GM12891 (cell line): ENCODE measurements at regions not wholly inside any gene's neighbourhood (a gene's known extent, or its start where the extent isn't known, plus 50 kb on each side); places are given as distances from the start of the nearest gene placed in this dataset.

Experiments
- DNase-seq: peaks from one replicate; pipeline ENCODE4 v3.0.0; 2011; ENCODE audit warnings: low spot score; ENCODE audit not compliant: insufficient read length
- FAIRE-seq: peaks from 2 replicates; lab custom pipeline; 2011; peaks lifted over from hg19 to GRCh38; lab: Jason Lieb, UNC
- PAX5 ChIP-seq: IDR thresholded peaks from 2 replicates; pipeline ENCODE4 v1.6.1; 2011; ENCODE audit warnings: low read length, moderate library complexity, mild to moderate bottlenecking; ENCODE audit not compliant: insufficient read depth, severe bottlenecking
- POLR2A ChIP-seq: IDR thresholded peaks from 2 replicates; pipeline ENCODE4 v1.6.1; 2011; ENCODE audit warnings: low read depth, low read length, control low read depth
- POLR2AphosphoS5 ChIP-seq: IDR thresholded peaks from 2 replicates; pipeline ENCODE4 v1.6.1; 2011; ENCODE audit warnings: low read depth, low read length, control low read depth
- POU2F2 ChIP-seq: IDR thresholded peaks from 2 replicates; pipeline ENCODE4 v1.6.1; 2011; ENCODE audit warnings: low read depth, mild to moderate bottlenecking, control low read depth, low read length, moderate library complexity
- SPI1 ChIP-seq: IDR thresholded peaks from 2 replicates; pipeline ENCODE4 v1.6.1; 2011; ENCODE audit warnings: low read depth, low read length, control low read depth
- TAF1 ChIP-seq: IDR thresholded peaks from 2 replicates; pipeline ENCODE4 v1.6.1; 2011; ENCODE audit warnings: low read depth, low read length, control low read depth

GRCh38 chr7:11290863-11291262 is 317.2 kb downstream of the PHF14 start:
- FAIRE-seq (no peak), DNase-seq (no peak)
- TF ChIP-seq POU2F2 (no peak), PAX5 (no peak), POLR2AphosphoS5 (no peak), TAF1 (no peak), POLR2A (no peak), SPI1 (no peak)

GRCh38 chr7:11294218-11294617 is 320.5 kb downstream of the PHF14 start:
- FAIRE-seq = no peak

GRCh38 chr7:11294965-11295364 is 321.3 kb downstream of the PHF14 start:
- TF ChIP-seq POLR2AphosphoS5 = no peak
- no peak for TF ChIP-seq PAX5
- DNase-seq = no peak
- FAIRE-seq = no peak

More at GRCh38 chr7:11294218-11294617, 320.5 kb downstream of the PHF14 start:
- no peak for DNase-seq
- TF ChIP-seq SPI1 (no peak), TAF1 (no peak), POLR2AphosphoS5 (no peak), PAX5 (no peak), POU2F2 (no peak), POLR2A (no peak)

GRCh38 chr7:11297126-11297625 is 323.5 kb downstream of the PHF14 start:
- no peak for FAIRE-seq
- TF ChIP-seq POU2F2 (no peak), SPI1 (no peak), POLR2A (no peak), TAF1 (no peak), POLR2AphosphoS5 (no peak), PAX5 (no peak)

GRCh38 chr7:11297764-11298163 is 324.1 kb downstream of the PHF14 start:
- DNase-seq = no peak
- FAIRE-seq = no peak
- TF ChIP-seq PAX5 (no peak), TAF1 (no peak), POLR2AphosphoS5 (no peak), SPI1 (no peak), POLR2A (no peak), POU2F2 (no peak)

More at GRCh38 chr7:11297126-11297625, 323.5 kb downstream of the PHF14 start:
- no peak for DNase-seq

- no peak for TF ChIP-seq POU2F2
- TF ChIP-seq PAX5 = no peak
- no peak for TF ChIP-seq POLR2A
- TF ChIP-seq TAF1 = no peak
- TF ChIP-seq SPI1 = no peak
- TF ChIP-seq POLR2AphosphoS5 = no peak
- DNase-seq = no peak
- no peak for FAIRE-seq
Observed at GRCh38 chr7:11298220-11298619, 324.5 kb downstream of the PHF14 start.

- FAIRE-seq = no peak
- no peak for DNase-seq
- TF ChIP-seq POLR2AphosphoS5 = no peak
- no peak for TF ChIP-seq TAF1
- no peak for TF ChIP-seq POU2F2
- TF ChIP-seq SPI1 = no peak
Observed at GRCh38 chr7:11300241-11300640, 326.6 kb downstream of the PHF14 start.

- DNase-seq (no peak), FAIRE-seq (no peak)
- TF ChIP-seq POLR2A = no peak
- TF ChIP-seq POLR2AphosphoS5 = no peak
- TF ChIP-seq TAF1 = no peak
- no peak for TF ChIP-seq PAX5
- no peak for TF ChIP-seq SPI1
- TF ChIP-seq POU2F2 = no peak
Observed at GRCh38 chr7:11302121-11302520, 328.4 kb downstream of the PHF14 start.

GRCh38 chr7:11313801-11314200 is 340.1 kb downstream of the PHF14 start:
- no peak for TF ChIP-seq TAF1
- TF ChIP-seq POU2F2 = no peak
- no peak for TF ChIP-seq POLR2A
- TF ChIP-seq SPI1 = no peak
- no peak for TF ChIP-seq POLR2AphosphoS5
- TF ChIP-seq PAX5 = no peak
- DNase-seq = no peak
- no peak for FAIRE-seq

- no peak for TF ChIP-seq SPI1
- no peak for TF ChIP-seq POLR2AphosphoS5
- TF ChIP-seq POU2F2 = no peak
- no peak for TF ChIP-seq PAX5
- TF ChIP-seq POLR2A = no peak
- no peak for TF ChIP-seq TAF1
- FAIRE-seq (peak; percentile 84), DNase-seq (no peak)
Observed at GRCh38 chr7:11315666-11316258, 342.1 kb downstream of the PHF14 start.

- no peak for DNase-seq
- TF ChIP-seq POU2F2 (no peak), PAX5 (no peak), POLR2AphosphoS5 (no peak), POLR2A (no peak), TAF1 (no peak), SPI1 (no peak)
- no peak for FAIRE-seq
Observed at GRCh38 chr7:11317766-11318165, 344.1 kb downstream of the PHF14 start.
